ENCODE measurements at regions not wholly inside any gene's neighbourhood (a gene's known extent, or its start where the extent isn't known, plus 50 kb on each side); places are given as distances from the start of the nearest gene placed in this dataset.

DNA sequence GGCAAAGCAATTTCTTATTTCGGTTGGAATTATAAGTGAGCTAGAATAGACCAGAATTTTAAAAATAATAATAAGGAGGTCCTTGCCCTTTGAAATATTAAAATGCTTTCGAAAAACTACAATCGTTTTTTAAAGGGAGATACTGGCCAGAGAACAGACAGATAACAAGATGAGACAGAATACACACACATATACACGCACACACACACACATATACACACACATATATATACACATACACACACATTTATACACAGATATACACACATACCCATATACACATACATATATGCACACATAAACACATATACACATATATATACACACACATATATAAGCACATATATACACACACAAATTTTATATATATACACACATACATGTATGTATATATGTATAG lies 175.3 kb upstream of the MIR17HG start:
- H3K27ac Mint-ChIP-seq = no peak overlapping the region
- no peaks in the 10 kb centered on the region for H3K4me1 Mint-ChIP-seq
- H3K36me3 Mint-ChIP-seq = no peaks in the 10 kb centered on the region
- H3K4me3 Mint-ChIP-seq = no peak overlapping the region
- no peaks in the 10 kb centered on the region for H3K9me3 Mint-ChIP-seq
- H3K27me3 Mint-ChIP-seq = peaks cover 14% of the 10 kb centered on the region

DNA sequence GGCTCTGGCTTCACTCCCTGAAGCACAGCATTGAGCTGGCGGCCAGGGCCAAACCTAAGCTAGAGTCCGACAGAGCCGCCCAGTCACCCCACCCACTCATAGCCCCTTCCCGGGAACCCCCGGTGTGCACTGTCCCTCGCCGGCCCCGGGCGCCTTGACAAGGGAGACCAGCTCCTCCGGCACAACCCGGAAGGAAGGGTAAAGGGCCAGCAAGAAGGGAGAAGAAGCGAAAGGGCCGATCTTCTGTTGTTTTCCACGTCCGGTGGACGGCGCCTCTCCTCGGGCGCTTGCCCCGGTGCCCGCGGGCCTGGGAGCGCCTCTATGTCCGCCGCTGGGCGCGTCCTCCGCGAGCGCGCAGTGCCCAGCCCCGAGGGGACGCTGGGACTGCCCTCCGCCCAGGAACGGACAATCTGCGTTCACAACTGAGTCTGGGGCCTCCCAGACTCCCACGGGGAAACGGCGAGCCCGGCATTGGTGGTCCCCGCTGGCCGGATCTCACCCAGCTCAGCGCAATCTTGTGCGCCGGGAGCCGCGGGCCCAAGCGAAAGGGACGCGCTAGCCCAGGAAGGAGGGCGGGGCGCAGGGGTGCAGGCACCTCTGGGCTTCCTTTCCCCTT lies 172.5 kb upstream of the MIR17HG start:
- Mint-ChIP-seq H3K27ac (no peak overlapping the region), H3K27me3 (peaks cover 11% of the 10 kb centered on the region), H3K9me3 (no peaks in the 10 kb centered on the region), H3K4me3 (no peak overlapping the region), H3K36me3 (no peaks in the 10 kb centered on the region), H3K4me1 (no peaks in the 10 kb centered on the region)

DNA sequence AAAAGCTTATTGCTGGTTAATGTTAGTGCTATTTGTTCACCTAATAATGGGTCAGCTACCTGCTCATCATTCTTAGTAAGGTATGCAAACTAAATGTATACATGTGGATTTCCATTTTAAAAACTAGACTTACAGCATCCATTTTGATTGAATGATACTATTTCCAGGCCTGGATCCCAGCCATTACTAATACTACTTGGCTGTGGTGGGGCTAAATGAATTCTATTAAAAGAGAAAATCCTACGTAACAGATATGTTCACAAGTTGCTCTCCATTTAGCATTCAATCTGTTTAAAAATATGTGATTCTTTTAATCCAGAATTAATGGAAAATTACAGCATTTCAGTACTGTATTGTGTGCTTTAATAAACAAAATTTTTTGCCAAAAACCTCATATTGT lies 169.4 kb upstream of the MIR17HG start:
- Mint-ChIP-seq H3K4me3 (no peak overlapping the region), H3K9me3 (no peaks in the 10 kb centered on the region), H3K27ac (no peak overlapping the region), H3K36me3 (no peaks in the 10 kb centered on the region), H3K27me3 (peaks cover 7% of the 10 kb centered on the region), H3K4me1 (no peaks in the 10 kb centered on the region)

DNA sequence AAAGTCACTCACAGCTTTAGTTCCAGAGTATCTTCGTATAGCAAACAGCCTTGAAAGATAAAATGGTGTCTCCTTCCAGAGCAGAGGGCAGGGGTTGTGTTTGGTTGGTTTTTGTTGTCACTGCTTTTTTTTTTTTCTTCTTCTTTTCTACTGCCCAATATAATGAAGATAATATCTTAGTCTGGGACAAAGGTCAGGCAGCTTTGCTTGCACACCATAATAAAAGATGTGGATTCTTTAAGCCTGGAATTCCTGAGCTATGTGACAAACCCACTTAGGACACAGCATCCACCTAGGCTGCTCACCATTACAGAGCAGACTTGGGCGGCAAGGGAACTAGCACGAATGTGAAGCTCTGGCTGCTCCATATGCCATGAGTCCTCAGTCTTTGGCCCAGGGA lies 165.6 kb upstream of the MIR17HG start:
- Mint-ChIP-seq H3K36me3 (no peaks in the 10 kb centered on the region), H3K4me1 (no peaks in the 10 kb centered on the region), H3K9me3 (no peaks in the 10 kb centered on the region), H3K27me3 (peaks cover 4% of the 10 kb centered on the region), H3K4me3 (no peak overlapping the region), H3K27ac (no peak overlapping the region)

DNA sequence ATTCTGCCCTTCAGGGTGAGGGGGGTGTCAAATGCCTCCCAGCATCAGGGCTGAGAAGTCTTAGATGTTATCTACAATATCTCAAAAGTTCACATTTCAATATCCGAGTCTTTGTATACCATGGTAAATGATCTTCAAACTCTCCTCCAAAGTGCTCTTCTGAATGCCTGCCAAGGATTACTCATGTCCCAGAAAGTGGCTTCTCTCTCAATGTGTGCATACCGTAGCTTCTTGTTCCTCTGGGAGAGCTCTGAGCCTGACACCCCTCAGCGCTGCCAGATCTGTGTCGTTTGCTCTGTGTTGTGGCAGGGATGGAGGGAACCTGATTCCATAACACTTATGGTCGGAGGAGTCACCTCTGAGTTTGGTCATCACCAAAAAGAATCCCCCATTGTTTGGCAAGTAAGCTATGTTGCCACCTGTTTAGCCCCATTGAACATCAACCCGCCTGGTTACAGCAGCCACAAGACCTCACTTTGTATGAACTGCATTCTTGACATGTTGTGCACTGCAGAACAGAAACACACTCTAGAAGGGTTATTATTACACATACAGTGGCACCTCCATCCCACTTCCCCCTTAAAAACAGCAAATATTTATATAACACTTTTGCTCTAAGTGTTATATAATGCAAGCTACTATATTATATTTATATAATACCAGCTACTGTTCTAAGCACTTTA lies 163.1 kb upstream of the MIR17HG start:
- Mint-ChIP-seq H3K27me3 (peaks cover 3% of the 10 kb centered on the region), H3K9me3 (no peaks in the 10 kb centered on the region), H3K4me3 (no peak overlapping the region), H3K27ac (no peak overlapping the region), H3K4me1 (no peaks in the 10 kb centered on the region), H3K36me3 (no peaks in the 10 kb centered on the region)

DNA sequence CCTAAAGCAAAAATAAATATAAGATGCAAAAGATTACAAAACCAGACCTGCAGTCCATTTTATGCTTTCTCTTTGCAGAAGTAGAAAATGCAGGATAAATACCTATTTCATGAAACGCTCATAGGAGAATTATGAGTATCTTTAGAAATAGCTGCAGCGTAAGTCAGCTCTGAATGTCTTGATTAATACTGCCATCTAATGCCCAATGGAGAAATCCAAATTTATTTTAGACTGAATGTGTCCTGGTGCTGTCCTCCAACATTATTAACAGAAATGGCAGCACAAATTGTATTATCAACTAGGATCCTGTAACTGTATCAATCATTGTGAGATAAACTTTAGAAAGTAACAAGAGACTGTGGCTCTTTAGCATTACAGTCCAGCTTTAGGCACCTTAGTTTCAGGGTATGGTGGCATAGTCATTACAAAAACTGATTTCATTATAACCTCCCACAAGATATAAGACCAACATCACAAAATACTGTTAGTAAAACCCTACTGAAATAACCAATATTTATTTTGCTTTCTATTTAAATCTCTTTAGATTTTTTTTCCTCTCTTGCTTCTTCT lies 162.1 kb upstream of the MIR17HG start:
- Mint-ChIP-seq H3K4me3 (no peak overlapping the region), H3K36me3 (no peaks in the 10 kb centered on the region), H3K27me3 (peaks cover 6% of the 10 kb centered on the region), H3K9me3 (no peaks in the 10 kb centered on the region), H3K27ac (no peak overlapping the region), H3K4me1 (no peaks in the 10 kb centered on the region)

DNA sequence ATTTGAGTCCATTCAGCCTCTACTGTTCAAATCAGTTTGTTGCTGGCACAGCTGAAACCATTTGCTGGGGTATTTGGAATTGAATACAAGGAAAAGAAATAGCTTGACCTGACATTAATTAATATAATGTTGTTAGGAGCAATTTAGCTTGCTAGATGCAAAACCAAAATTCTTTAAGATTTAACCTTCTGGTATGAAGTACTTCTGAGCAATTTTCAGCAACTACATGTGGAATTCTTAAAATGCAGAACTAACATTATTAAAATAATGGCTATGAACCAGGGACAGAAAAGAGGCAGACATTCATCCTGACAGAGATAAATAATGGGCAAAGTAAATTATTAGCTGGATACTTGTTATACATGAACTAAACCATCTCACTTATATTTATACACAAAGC lies 160.0 kb upstream of the MIR17HG start:
- no peak overlapping the region for H3K4me3 Mint-ChIP-seq
- no peaks in the 10 kb centered on the region for H3K4me1 Mint-ChIP-seq
- H3K36me3 Mint-ChIP-seq = no peaks in the 10 kb centered on the region
- H3K27ac Mint-ChIP-seq = no peak overlapping the region
- H3K27me3 Mint-ChIP-seq = peaks cover 6% of the 10 kb centered on the region
- H3K9me3 Mint-ChIP-seq = no peaks in the 10 kb centered on the region

DNA sequence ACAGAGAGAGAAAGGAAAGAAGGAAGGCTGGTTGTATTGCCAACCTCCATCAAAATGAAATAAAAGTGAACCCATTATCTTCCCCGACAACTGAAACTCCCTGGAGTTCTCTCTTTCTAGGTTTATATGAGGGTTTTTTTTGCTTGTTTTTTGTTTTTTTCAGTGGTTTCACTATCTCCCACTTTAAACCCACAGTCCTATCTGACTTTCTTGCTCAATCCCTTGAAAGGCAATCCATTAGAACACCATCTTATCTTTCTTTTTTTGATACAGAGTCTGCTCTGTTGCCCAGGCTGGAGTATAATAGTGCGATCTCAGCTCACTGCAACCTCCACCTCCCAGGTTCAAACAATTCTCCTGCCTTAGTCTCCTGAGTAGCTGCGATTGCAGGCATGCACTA lies 158.0 kb upstream of the MIR17HG start:
- Mint-ChIP-seq H3K27me3 (peaks cover 3% of the 10 kb centered on the region), H3K9me3 (no peaks in the 10 kb centered on the region), H3K36me3 (no peaks in the 10 kb centered on the region), H3K4me1 (no peaks in the 10 kb centered on the region), H3K27ac (no peak overlapping the region), H3K4me3 (no peak overlapping the region)

DNA sequence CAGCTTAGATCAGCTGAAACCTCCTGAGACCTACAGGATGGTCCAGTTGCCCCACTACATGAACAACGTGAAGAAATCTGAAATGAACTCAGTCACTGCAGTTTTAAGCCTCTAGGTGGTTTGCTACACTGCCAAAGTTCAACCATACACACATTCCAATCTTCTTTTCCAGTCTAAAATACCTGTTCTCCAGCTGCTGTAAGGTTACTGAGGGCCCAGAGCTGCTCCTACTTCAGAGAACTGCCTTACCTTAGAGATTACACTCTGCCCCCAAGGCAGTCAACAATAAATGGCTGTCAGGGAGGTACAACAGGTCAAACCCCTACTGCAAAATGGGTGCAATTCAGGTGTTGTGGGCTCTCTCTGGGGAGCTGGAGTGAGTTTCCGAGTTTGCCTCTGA lies 154.1 kb upstream of the MIR17HG start:
- Mint-ChIP-seq H3K27ac (no peak overlapping the region), H3K4me3 (no peak overlapping the region), H3K27me3 (peaks cover 7% of the 10 kb centered on the region), H3K9me3 (no peaks in the 10 kb centered on the region), H3K4me1 (no peaks in the 10 kb centered on the region), H3K36me3 (no peaks in the 10 kb centered on the region)

DNA sequence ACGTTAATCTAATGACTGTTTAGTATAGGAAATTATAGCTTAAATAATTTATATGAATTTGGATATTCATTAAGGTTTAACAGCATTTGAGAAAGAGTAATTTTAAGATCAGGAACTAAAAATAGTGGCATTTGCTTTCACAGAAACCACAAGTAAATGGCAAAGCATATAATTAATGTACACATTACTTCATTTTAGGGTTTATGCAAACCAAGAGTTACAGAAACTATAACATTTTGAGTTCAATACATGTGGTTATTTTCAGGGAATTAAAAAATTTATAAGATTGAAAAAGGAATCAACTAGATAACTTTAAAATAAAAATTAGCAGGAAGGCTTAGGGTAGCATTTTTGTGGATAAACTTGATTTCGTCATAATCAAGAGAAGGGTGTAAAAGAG lies 151.7 kb upstream of the MIR17HG start:
- H3K36me3 Mint-ChIP-seq = no peaks in the 10 kb centered on the region
- peaks cover 5% of the 10 kb centered on the region for H3K27me3 Mint-ChIP-seq
- no peak overlapping the region for H3K4me3 Mint-ChIP-seq
- no peaks in the 10 kb centered on the region for H3K4me1 Mint-ChIP-seq
- H3K9me3 Mint-ChIP-seq = no peaks in the 10 kb centered on the region
- H3K27ac Mint-ChIP-seq = no peak overlapping the region

DNA sequence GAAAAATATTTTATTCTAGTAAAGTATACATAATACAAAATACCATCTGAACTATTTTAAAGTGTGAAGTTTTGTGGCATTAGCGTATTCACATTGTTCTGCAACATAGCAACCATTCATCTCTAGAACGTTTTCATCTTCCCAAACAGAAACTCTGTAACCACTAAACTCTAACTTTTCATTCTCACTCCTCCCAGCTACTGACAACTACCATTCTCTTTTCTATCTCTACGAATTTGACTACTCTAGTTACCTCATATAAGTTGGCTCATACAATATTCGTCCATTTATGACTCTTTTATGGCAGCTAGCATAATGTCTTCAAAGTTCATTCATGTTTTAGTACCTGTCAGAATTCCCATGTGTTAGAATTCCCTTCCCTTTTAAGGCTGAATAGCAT lies 150.5 kb upstream of the MIR17HG start:
- Mint-ChIP-seq H3K36me3 (no peaks in the 10 kb centered on the region), H3K9me3 (no peaks in the 10 kb centered on the region), H3K27me3 (peaks cover 5% of the 10 kb centered on the region), H3K4me1 (no peaks in the 10 kb centered on the region), H3K4me3 (no peak overlapping the region), H3K27ac (no peak overlapping the region)

DNA sequence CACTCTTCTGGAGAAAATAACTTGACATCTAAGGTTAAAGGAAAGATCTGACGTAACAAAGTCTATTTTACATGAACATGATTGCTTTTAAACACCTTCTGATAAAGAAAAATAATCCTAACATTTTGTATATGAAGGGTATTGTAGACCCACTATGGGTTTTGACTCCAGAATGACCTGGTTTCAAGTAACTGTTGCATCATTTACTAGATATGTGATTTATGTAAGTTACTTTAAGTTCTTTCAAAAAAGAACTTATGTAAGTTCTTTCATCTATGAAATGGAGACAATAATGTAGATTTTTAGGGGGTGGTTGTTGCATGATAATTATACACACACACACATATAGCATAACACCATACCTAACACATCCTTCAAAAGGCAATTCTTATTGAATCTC lies 147.6 kb upstream of the MIR17HG start:
- Mint-ChIP-seq H3K36me3 (no peaks in the 10 kb centered on the region), H3K27me3 (peaks cover 7% of the 10 kb centered on the region), H3K9me3 (no peaks in the 10 kb centered on the region), H3K4me3 (no peak overlapping the region), H3K27ac (no peak overlapping the region), H3K4me1 (no peaks in the 10 kb centered on the region)

DNA sequence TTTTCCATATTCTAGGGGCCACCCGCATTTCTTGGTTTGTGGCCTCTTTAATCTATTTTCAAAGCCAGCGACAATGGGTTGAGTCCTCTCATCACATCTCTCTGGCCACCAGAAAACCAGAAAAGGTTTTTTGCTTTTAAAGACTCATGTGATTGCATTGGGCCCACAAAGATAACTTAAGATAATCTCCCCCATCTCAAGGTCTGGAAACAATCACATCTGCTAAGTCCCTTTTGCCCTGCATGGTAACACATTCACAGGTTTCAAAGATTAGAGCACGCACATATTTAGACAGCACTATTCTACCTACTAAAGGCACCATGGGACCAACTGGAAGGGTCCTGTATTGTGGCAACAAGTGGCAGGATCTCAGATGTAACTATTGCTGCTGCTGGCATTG lies 147.0 kb upstream of the MIR17HG start:
- no peaks in the 10 kb centered on the region for H3K9me3 Mint-ChIP-seq
- H3K4me3 Mint-ChIP-seq = no peak overlapping the region
- H3K27ac Mint-ChIP-seq = no peak overlapping the region
- no peaks in the 10 kb centered on the region for H3K36me3 Mint-ChIP-seq
- H3K4me1 Mint-ChIP-seq = no peaks in the 10 kb centered on the region
- peaks cover 7% of the 10 kb centered on the region for H3K27me3 Mint-ChIP-seq

DNA sequence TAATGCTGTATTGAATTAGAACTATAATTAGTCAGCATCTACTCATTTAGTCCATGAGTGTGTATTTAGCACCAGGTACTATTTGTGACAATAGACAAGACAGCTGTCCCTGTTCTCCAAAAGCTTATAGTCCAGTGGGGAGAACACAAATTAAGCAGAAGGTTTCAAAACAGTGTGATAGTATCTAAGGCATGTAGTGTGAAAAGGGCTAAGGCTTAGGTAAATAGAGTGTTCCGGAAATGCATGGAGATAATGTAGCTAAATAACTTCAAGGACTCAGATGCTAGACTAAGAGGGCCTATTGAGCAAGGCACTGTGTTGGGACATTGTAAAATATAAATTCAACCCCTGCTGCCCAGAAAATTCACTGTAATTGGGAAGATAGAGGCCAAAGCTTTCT lies 144.1 kb upstream of the MIR17HG start:
- no peak overlapping the region for H3K4me3 Mint-ChIP-seq
- no peaks in the 10 kb centered on the region for H3K4me1 Mint-ChIP-seq
- H3K27me3 Mint-ChIP-seq = peaks cover 3% of the 10 kb centered on the region
- no peaks in the 10 kb centered on the region for H3K9me3 Mint-ChIP-seq
- no peak overlapping the region for H3K27ac Mint-ChIP-seq
- no peaks in the 10 kb centered on the region for H3K36me3 Mint-ChIP-seq

DNA sequence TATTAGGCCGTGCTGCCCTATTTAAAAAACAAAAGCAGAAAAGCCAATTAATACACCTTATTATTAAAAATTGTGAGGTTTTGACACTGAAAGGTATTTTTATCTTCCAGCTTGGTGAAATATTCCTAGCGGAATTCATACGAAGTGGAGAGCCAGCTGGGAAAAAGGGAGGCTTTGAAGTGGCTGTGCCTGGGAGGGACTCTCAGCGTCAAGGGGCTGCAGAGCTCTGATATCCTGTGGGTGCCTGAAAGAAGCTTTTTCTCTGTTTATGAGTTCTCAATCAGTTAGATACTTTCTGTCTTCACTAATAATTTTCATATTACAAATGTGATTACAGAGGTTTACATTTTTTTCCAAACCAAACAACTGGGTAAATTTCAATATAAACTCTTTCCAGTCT lies 140.2 kb upstream of the MIR17HG start:
- no peaks in the 10 kb centered on the region for H3K9me3 Mint-ChIP-seq
- no peaks in the 10 kb centered on the region for H3K36me3 Mint-ChIP-seq

DNA sequence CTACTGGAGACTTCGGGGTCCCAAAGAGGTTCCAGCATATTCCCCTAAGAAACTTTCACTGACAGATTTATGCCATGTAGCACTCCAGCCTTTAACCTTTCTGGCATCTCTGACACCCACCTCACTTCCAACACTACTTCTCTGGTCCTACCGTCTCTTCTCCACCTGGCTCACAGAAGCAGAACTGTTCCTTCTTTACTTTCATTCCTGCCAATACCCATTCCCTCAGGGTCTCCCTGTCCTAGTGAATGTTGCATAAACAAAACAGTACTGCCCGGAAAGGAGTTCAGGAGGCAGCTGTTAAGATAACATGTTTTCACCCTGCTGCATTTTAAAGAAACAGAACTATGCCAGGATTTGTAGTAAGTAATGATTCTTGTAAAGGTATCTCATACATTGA lies 136.0 kb upstream of the MIR17HG start:
- Mint-ChIP-seq H3K9me3 (no peaks in the 10 kb centered on the region), H3K36me3 (no peaks in the 10 kb centered on the region), H3K27me3 (peaks cover 12% of the 10 kb centered on the region), H3K4me1 (peaks cover 6% of the 10 kb centered on the region), H3K27ac (no peak overlapping the region), H3K4me3 (no peak overlapping the region)

More for the DNA sequence above, 140.2 kb upstream of the MIR17HG start:
- H3K27me3 Mint-ChIP-seq = peaks cover 7% of the 10 kb centered on the region
- peaks cover 1% of the 10 kb centered on the region for H3K4me1 Mint-ChIP-seq
- H3K27ac Mint-ChIP-seq = no peak overlapping the region
- H3K4me3 Mint-ChIP-seq = no peak overlapping the region

DNA sequence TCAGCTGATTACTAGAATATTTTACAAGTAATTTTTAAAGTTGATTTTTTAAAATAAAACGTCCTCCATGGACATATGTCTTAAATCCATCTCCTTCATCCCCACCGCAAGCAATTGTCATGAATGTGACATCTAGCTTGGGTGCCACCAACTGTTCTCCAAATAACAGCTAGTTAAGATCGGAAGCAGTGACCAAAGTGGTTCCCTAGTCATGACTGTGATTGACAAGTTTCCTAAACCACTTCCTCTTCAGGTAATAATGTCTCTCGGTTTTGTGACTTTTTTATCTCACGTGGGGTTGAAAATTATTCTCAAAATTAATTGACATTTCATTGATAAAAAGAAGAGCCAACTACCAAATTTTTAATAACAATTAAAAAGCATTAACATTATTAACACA lies 135.3 kb upstream of the MIR17HG start:
- Mint-ChIP-seq H3K9me3 (no peaks in the 10 kb centered on the region), H3K27me3 (peaks cover 14% of the 10 kb centered on the region), H3K4me1 (peaks cover 6% of the 10 kb centered on the region), H3K4me3 (no peak overlapping the region), H3K27ac (no peak overlapping the region), H3K36me3 (no peaks in the 10 kb centered on the region)

All from activated naive CD4-positive, alpha-beta T cell treated with anti-CD3 and anti-CD28 coated beads, Interleukin-2, amount 50 U/mL, for 24 hours (primary cell).